T1000 (cell line): ENCODE measurements at regions not wholly inside any gene's neighbourhood (a gene's known extent, or its start where the extent isn't known, plus 50 kb on each side); places are given as distances from the start of the nearest gene placed in this dataset.
"Not testable (repeated sequence)": the region's sequence is repeated elsewhere in the genome, so short reads cannot be mapped to it uniquely, and the experiment has no call there.

Source experiments
- DNase-seq: peaks from one replicate; lab custom pipeline; 2025; ENCODE audit warnings: mixed read lengths; lab: John Stamatoyannopoulos, UW

DNA sequence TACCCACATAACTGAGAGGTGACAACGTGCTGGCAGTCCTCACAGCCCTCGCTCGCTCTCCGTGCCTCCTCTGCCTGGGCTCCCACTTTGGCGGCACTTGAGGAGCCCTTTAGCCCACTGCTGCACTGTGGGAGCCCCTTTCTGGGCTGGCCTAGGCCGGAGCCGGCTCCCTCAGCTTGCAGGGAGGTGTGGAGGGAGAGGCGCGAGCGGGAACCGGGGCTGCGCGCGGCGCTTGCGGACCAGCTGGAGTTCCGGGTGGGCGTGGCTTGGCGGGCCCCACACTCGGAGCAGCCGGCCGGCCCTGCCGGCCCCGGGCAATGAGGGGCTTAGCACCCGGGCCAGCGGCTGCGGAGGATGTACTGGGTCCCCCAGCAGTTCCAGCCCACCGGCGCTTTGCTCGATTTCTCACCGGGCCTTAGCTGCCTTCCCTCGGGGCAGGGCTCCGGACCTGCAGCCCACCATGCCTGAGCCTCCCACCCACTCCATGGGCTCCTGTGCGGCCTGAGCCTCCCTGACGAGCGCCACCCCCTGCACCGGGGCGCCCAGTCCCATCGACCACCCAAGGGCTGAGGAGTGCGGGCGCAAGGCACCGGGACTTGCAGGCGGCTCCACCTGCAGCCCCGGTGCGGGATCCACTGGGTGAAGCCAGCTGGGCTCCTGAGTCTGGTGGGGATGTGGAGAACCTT is 630.1 kb upstream of the NXPH2 start:
- DNase-seq, result not testable (repeated sequence)

DNA sequence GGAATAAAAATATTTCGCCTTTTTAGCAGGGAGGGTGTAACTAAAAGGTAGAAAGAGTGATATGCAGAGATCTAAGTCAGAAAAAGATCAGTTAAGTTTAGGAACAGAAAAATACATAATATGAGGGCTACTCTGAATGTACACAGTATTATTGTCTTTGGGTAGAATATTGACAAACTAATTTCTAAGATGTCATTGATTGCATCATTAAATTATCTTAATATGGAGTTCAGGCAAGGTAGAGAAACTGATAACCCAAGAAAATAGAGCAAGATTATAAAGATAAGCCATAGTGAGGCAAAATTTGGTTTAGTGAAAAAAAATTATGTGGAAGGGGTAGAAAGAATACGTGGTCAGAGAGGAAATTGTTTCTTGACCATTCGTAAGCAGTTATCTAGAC is 629.0 kb upstream of the NXPH2 start:
- DNase-seq, result no peak

DNA sequence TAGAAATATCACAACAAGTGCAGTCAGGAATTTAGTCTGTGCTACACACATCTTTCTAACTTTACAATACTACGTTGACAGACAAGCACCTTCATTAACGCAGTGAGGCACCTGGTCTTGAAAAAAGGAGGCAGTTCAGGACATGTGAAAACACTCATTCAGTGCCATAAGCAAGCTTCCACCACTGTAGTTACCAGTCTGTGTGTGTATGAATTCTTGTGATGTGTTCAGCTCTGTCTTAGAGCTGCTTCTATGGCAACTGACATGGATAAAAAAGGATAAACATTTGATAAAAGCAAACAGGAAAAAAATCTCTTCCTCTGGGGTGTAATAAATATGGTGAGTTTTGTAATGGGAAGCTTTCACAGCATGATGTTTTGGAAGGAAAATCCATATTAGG is 623.8 kb upstream of the NXPH2 start:
- DNase-seq, result no peak

DNA sequence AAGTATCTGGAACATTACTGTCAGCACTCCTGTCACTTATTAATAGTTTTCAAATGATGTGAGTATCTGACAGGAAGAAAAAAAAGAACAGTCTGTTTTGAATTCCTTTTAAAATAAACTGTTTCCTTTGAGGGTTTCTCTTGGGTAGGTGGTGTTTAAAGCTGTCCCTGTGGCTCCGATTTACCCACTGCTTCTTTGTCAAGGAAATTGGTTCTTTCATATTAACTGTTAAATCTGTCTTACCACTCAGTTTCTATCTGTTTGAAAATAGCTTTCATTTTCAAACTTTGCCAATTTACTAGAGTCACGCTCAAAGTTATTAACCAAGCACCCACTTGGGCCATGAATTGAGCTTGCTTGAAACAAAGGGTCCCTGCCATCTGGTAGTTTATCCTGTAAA is 614.6 kb upstream of the NXPH2 start:
- no peak for DNase-seq

DNA sequence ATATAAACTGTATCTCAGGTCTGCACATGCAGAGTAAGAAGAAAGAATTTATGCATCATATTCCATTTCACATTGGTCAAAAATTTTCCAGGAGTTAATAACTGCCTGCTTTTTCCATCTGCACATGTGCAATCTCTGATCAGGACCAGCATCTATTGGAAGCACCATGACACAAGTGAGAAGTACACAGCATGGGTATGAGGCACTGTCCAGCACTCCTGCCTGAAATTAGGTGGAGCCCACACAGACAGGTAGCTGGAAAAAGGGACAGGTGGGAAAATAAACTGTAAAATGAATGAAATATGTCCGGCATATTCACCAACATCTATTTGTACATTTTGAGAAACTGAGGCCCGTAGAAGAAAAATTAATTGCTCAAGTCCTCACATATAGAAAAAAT is 609.2 kb upstream of the NXPH2 start:
- DNase-seq, result no peak

DNA sequence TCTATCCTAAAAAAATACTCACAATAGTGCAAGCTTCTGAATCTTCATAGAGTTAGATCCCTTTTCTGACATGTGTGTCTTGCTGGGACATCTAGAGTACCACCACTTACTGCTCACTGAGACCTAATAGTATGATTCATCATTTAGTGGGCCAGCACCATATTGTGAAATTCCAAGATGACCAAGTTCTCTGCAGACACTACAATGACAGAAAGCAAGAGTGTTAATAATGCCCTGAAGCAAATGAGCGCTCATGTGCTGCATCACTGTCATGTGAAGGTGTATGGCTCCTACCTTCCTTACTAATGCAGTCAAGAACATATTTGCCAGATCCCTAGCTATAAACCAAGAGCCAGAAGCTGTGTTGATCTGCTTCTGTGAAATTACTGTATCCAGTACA is 606.2 kb upstream of the NXPH2 start:
- DNase-seq, result no peak

DNA sequence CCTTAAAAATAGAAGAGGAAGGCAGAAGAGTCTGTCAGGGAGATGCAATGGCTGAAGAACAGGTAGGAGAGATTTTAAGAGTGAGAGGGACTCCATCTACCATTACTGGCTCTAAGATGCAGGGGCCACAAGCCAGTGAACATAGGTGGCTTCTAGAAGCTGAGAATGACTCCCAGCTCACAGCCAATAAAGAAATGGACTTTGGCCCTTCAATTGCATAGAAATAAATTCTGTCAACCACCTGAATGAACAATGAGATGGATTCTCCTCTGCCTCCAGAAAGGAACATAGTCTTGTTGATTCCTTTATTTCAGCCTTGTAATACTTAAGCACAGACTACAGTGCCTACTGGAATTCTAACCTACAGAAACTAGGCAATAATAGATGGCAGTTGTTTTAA is 603.3 kb upstream of the NXPH2 start:
- DNase-seq, result no peak

DNA sequence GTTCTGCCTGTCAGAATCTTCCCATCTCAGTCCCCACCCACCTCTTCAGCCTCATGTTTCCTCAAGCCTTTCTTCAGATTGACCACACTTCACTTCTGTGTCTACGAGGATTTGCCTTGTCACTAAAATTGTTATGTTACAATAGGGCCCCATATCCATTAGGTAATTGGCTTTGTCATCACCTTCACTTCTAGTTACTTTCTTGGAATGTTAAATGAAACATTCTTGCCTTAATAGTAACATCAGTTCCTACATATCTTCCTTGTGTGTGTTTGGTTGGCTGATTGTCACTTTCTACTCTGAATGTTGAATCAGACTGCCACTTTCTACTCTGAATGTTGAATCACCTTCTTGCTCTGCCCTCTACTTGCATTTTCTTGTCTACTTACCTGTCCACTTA is 599.9 kb upstream of the NXPH2 start:
- no peak for DNase-seq

DNA sequence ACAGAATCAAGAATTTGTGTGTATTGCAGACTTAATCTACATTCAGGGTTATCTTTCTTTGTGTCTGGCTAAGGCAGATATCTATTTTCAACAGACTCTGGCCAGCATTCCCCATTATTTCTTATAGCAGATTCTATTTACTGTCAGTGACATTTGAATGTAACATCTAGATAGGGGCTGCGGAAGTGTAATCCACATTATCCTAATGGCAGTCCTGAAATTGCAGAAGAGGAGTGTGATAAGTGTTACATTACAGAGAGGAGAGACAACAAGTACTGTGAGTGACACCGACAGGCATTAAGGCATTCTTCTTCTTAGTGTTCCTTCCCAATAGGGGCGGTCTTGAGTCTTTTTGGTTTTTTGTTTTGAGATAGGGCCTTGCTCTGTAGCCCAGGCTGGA is 598.2 kb upstream of the NXPH2 start:
- DNase-seq, result no peak

DNA sequence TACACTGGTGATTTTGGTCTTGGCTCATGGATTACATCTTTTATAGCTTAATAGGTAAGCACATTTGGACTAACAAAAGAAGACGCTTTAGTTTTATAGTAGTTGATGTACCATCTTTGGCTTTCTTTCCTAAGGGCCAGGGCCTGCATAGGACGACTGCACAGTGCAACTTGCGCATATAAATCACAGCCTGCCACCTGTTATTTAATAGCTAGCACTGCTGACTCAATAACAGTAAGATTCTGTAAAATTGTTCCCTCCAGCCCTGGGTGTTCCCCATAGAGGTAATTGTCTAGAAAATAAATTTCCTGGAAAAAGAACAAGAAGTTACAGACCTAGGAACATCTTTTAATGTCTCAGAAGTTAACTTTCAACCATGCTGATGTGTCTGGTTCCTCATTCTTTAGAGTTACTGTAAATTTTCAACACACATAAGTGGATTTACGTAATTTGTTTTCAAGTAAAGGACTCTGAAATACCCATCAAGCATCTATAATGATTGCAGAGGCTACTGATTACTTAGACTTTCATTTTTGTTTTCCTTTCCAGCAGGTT is 594.2 kb upstream of the NXPH2 start:
- no peak for DNase-seq

DNA sequence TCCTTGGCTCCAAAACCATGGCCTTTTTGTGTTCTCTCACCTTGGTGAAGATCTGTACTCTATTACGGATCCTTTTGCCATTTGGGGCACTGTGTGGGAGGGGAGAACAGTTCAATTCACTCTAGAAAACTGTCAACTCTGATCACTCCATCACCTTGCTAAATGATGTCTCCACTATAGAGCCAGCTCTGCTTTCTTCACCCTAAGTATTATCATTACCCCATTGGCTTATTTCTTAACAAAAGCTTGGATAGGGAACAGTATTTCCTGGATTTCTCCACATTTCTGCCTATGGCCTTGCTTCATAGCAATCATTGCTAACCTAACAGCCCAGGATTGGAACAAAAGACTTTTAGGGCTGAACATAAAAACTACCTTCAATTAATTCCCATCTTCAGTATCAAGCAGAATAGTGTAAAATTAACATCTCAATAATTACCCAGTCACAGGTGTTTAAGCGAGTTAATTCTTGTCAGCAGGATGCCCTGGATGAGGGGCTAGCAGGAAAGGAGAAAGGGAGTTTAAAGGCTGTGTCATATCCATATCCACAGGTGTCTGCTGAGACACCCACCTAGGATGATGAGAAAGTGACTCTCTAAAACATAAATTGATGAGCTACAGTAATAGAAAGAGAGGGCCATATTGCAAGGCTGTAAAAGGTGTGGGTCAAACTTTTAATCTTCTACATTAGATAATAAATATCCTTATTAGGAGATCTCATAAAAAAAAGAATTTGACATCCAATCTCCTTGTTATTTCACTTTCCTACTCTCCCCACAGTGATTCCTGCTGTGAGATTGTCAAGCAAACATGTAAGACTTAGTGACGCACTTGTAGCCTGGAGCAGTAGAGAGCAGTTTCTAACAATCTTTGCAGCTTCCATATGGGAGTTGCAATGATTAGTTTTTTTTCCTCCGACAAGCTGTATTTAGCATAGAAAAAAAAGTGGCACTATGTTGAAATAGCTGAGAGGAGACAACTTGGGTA is 589.5 kb upstream of the NXPH2 start:
- DNase-seq, result no peak

DNA sequence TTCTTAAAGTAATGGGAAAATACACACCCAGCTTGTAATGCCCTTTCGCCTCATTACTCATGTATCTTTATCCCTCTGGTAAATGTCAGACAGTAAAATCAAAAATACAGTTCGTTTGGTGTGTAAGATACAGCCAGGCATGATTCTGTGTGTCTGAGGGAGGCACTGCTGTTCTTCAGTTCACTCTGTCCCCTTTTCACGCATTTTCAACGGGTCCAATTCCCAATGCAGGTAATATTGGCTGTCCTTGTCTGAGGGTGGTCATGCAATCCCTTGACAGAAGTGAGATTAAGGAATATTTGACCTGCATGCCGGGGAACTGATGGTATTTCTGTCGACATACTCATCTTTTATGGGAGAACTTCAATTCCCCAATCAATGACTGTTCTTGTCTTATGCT is 587.2 kb upstream of the NXPH2 start:
- no peak for DNase-seq

DNA sequence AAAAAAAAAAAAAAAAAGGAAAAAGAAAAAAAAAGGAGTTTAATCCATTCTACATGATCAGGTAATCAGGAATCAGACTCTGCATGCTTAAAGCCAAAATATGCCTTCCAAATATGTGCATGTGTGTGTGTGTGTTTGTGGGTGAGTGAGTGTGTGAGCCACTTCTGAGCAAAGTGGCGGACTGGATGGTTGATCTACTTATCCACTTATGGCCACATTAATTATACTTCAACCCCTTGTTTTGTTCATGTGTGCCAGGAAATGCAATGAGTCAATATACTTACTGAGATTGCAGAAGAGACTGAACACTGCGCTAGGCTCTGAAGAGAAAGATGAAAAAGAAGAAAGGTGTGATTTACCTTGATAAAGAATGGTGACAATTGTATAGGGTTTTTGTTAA is 586.5 kb upstream of the NXPH2 start:
- DNase-seq, result no peak

DNA sequence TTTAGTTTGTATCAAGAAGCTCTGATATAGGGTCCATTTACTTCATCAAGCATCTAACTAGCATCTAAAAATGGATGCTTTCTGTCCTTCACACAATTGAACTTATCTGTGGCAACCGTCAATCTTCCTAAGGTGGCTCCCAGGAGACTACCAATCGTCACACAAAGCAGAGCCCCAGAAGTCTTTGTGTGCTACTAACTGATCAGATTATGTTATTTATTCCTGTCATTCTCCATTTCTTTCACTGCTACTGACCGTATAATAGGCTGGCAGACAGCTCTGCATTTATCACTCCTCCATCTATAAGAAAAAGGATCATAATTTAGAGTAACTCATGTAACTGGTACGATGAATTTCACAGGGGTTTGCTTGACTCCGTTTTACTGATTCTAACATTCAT is 585.0 kb upstream of the NXPH2 start:
- DNase-seq, result no peak

DNA sequence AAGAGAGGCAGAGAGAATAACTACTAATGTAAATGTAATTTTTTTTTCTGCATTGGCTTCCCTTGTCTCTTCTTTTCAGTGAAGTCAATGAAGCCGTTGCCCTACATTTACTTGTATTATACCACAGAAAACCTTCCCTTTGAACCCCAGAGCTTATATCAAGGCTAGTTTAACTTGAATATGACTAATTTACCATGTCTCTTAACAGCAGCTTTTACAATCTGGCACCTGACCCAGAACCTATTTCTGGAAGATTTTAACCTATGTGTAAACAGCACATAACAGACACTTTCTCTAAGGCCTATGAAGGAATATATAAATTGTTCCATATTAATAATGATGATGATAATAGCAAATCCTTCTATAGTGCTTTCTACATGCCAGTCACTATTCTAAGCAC is 580.5 kb upstream of the NXPH2 start:
- no peak for DNase-seq

DNA sequence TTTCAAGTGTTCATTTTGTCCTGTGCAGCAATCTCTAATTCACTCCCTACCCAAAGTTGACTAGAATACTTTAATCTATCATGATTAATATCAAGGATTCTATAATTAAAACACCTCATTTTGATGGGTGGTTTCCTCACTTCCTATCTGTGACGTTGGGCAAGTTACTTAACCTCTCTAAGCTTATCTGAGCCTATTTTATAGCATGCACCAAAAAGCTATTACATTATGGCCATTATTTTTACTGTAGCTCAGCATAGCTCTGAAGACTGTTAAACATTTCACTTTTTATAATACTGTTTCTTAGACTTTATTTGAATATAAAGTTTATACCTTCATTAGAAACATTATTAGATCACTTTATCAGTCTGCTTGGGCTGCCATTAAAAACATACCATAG is 579.6 kb upstream of the NXPH2 start:
- DNase-seq, result no peak

DNA sequence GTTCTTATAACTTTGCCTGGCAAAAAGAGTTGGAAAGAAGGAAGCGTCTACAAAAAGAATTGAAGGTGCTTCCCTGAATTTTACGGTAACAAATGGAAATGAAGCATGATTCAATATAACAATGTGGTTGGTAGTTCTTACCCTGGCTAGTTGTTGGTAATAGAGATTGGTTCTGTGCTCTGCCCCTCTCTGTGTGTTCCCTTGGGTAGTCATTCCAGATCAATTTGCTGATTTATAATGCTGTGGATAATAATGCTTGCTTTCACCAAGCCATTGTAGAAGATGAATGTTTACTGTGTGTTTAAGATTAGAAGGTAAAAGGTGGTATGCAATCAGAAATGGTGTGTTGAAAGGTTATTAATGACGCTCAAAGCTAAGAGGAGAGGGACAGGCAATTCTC is 577.8 kb upstream of the NXPH2 start:
- no peak for DNase-seq

DNA sequence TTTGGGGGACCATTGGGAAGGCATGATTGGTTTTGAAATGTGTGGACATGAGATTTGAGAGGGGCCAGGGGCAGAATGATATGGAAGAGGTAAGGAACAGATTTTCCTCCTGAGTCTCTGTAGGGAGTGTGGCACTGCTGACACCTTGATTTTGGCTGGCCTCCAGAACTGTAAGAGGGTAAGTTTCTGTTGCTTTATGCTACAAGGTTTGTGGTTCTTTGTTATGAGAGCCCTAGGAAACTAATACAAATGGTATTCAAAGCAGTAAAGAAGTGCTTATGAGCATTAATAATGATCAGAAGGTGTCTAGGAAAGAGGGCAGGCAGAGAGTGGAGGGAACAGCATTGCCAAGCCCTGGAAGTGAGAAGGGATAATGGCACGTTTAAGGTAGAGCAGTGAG is 574.3 kb upstream of the NXPH2 start:
- DNase-seq, result no peak

DNA sequence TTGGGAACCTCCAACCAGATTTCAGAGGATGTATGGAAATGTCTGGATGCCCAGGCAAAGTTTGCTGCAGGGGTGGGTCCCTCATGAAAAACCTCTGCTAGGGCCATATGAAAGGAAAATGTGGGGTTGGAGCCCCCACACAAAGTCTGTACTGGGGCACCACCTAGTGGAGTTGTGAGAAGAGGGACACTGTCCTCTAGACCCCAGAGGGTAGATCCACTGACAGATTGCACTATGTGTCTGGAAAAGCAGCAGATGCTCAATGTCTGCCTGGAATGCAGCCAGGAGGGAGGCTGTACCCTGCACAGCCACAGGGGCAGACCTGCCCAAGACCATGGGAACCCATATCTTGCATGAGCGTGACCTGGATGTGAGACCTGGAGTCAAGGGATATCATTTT is 573.7 kb upstream of the NXPH2 start:
- DNase-seq, result no peak

DNA sequence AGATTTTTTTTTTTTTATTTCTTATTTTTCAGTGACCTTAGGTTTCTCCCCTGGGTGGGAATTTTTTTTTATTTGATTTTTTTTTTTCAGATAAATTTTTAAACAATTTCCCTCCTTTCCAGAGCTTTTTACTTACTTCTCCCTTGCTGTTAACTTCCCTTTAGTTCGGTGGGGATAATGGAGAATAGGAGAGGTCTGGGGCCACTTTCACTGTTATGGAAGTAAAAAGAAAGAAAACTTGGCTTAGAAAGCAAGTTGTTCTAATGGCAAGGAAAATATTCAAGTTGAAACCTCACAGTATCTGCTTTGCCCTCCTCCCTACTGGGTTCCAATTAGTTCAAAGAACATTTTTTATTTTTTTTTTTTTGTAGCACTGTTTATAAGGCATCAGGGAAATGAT is 537.1 kb upstream of the NXPH2 start:
- DNase-seq, result no peak

DNA sequence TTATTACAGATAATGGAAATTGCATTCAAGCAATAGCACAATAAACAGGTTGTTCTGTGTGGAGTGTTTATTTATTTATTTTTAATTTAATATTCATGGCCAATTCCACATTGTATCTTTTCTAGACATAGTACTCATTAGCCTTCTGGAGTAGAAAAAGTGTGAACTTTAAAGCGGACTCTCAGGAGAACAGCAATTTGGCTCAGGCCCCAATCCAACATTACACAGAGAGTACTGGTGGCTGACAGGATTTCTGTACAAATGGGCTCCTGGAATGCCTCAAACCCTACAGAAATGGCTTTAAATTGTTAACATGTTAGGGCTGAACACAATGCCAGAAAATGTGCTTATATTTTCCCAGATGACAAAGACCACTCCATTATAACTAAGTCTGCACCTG is 533.9 kb upstream of the NXPH2 start:
- DNase-seq, result no peak

DNA sequence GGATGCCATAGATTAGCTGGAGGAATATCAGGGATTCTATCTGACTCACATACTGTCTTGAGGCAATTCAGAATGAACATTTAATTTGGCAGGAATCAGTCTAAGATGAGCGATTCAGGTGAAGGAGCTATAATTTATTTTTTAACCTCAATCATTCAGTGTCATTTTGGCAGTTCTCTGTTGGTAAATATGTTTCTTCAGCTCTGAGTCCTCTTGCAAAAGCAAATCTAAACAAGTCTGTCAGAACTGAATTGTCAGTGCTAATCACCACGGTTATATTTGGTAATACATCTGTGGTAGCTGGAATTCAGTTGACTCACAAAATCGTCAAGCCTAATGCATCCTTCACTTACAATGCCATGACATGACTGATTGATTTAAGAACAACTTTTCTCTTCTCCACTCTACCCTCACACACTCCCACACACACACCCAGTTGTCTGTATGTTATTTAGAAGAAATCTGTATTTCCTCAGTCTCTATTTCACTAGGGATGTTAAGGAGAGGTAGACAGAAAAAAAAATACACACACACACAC is 516.6 kb upstream of the NXPH2 start:
- no peak for DNase-seq

DNA sequence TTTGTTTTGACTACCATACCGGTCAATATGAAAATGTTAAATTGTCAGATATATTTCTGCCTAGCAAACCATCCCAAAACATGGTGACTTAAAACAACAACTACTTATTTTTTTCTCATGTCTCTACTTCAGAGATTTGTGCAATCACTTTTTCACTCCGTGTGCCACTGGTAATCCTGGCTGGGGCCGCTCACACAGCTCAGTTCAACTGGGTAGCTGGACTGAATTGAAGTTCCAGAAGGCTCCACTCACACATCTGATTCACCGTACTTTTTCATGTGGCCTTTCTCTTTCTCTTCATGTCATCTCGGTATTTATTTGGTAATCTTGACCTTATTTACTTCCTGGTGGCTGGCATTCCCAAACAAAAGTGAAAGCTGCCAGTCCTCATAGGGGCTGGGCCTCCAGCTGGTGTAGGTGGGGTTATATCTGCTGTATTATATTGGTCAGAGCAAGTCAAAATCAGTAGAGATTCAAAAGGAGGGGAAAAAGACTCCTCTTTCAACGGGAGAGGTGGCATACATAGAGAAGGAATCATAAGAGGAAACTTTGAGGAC is 513.9 kb upstream of the NXPH2 start:
- DNase-seq, result no peak
